Right forelimb (tissue), 1 donor: ENCODE measurements at regions not wholly inside any gene's neighbourhood (a gene's known extent, or its start where the extent isn't known, plus 50 kb on each side); places are given as distances from the start of the nearest gene placed in this dataset.
"Not testable (repeated sequence)": the region's sequence is repeated elsewhere in the genome, so short reads cannot be mapped to it uniquely, and the experiment has no call there.

Experiments
- DNase-seq: peaks from one replicate; pipeline ENCODE4 v3.0.0-alpha.2; 2018

GRCh38 chr5:52255308-52255707 is 532.4 kb upstream of the ITGA1 start:
- DNase-seq = no peak

GRCh38 chr5:52262844-52263243 is 524.9 kb upstream of the ITGA1 start:
- DNase-seq = no peak

- DNase-seq = no peak
Observed at GRCh38 chr5:52269401-52269800, 518.3 kb upstream of the ITGA1 start.

GRCh38 chr5:52269859-52270258 is 517.9 kb upstream of the ITGA1 start:
- DNase-seq = no peak

GRCh38 chr5:52275639-52276038 is 512.1 kb upstream of the ITGA1 start:
- DNase-seq = no peak

GRCh38 chr5:52277101-52277500 is 510.6 kb upstream of the ITGA1 start:
- no peak for DNase-seq

- no peak for DNase-seq
Observed at GRCh38 chr5:52282647-52283046, 505.1 kb upstream of the ITGA1 start.

- DNase-seq = no peak
Observed at GRCh38 chr5:52283221-52283620, 504.5 kb upstream of the ITGA1 start.

- no peak for DNase-seq
Observed at GRCh38 chr5:52300703-52301372, 486.9 kb upstream of the ITGA1 start.

- not testable (repeated sequence) for DNase-seq
Observed at GRCh38 chr5:52304816-52305215, 482.9 kb upstream of the ITGA1 start.

- no peak for DNase-seq
Observed at GRCh38 chr5:52328220-52328806, 459.4 kb upstream of the ITGA1 start.

- DNase-seq = no peak
Observed at GRCh38 chr5:52331725-52332124, 456.0 kb upstream of the ITGA1 start.

GRCh38 chr5:52334367-52334766 is 453.3 kb upstream of the ITGA1 start:
- no peak for DNase-seq

- no peak for DNase-seq
Observed at GRCh38 chr5:52339285-52339684, 448.4 kb upstream of the ITGA1 start.

- DNase-seq = no peak
Observed at GRCh38 chr5:52342361-52342760, 445.4 kb upstream of the ITGA1 start.

GRCh38 chr5:52356311-52356918 is 431.3 kb upstream of the ITGA1 start:
- no peak for DNase-seq

- DNase-seq = no peak
Observed at GRCh38 chr5:52359261-52359660, 428.5 kb upstream of the ITGA1 start.

GRCh38 chr5:52360985-52361384 is 426.7 kb upstream of the ITGA1 start:
- no peak for DNase-seq

GRCh38 chr5:52374286-52374685 is 413.4 kb upstream of the ITGA1 start:
- DNase-seq = no peak

GRCh38 chr5:52375969-52376368 is 411.7 kb upstream of the ITGA1 start:
- DNase-seq = no peak

GRCh38 chr5:52376592-52376991 is 411.1 kb upstream of the ITGA1 start:
- no peak for DNase-seq

- no peak for DNase-seq
Observed at GRCh38 chr5:52378237-52378636, 409.5 kb upstream of the ITGA1 start.

- DNase-seq = no peak
Observed at GRCh38 chr5:52388349-52388748, 399.4 kb upstream of the ITGA1 start.

GRCh38 chr5:52392321-52392720 is 395.4 kb upstream of the ITGA1 start:
- no peak for DNase-seq

GRCh38 chr5:52409835-52410234 is 377.9 kb upstream of the ITGA1 start:
- DNase-seq = no peak
